Hematopoietic multipotent progenitor cell treated with erythropoietin and hydrocortisone succinate and interleukin-3 and kit ligand, for 4 days (in vitro differentiated cells): ENCODE measurements at regions not wholly inside any gene's neighbourhood (a gene's known extent, or its start where the extent isn't known, plus 50 kb on each side); places are given as distances from the start of the nearest gene placed in this dataset.

Experiments used
- DNase-seq: peaks from one replicate; pipeline ENCODE4 v3.0.0-alpha.2; 2015

GRCh38 chr6:120026791-120027190, 677.2 kb upstream of the MAN1A1 start:
- no peak for DNase-seq

DNA sequence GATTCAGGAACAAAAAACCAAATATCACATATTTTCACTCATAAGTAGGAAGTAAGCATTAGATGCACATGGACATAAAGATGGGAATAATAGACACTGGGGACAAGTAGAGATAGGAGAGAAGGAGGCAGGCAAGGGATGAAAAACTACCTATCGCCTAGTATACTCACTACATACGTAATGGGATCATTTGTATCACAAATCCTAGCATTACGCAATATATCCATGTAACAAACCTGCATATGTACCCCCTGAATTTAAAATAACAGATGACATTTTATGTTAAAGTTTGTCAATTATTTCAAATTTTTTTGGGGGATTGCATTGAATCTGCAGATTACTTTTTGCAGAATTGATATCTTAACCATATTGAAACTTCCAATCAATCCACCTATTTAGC, 660.5 kb upstream of the MAN1A1 start:
- no peak for DNase-seq

- DNase-seq, result no peak
Observed at GRCh38 chr6:120005292-120005976, 655.9 kb upstream of the MAN1A1 start.

- peak; percentile 7 for DNase-seq
Observed at GRCh38 chr6:119986934-119987549, 637.5 kb upstream of the MAN1A1 start.

DNA sequence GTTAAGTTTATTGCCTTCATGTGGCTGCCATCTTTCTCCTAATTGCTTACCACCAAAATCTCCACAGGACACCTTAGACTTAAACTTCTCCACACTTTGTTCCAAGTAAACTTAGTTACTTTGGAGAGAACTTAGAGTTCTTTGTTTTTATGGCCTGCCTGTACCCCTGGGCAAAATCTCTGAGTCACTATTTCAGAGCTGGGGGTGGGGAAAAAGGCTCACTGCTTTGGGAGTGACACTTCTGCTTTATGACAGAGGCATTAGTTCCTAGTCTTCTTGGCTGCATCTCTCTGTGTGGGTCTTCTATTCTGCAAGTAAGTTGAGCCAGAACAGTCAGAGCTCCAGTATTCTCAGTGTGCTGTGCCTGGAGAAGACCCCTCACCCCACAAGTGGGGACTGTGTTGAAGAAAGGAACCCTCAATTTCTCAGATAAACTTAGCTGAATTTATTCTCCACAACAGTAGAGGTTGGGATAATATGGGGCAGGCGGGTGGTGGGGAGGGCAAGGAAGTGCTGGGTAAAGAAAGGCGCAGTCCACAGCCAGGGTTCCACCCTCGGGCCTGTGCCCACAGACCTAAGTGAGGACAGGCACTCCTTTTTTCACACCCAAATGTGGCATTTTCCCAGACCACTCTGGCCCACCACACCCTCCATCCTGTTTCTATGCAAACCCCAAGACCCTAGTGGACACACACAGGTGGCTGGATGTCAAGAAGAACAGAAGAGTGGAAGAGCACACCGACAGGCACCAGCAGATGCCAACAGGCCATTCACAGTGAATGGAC, 636.6 kb upstream of the MAN1A1 start:
- DNase-seq, result peak; percentile 58

- no peak for DNase-seq
Observed at GRCh38 chr6:119980802-119981201, 631.2 kb upstream of the MAN1A1 start.

- peak; percentile 9 for DNase-seq
Observed at GRCh38 chr6:119979862-119980261, 630.3 kb upstream of the MAN1A1 start.

GRCh38 chr6:119978274-119978889, 628.8 kb upstream of the MAN1A1 start:
- peak; percentile 61 for DNase-seq

GRCh38 chr6:119974430-119975159, 625.0 kb upstream of the MAN1A1 start:
- DNase-seq, result no peak

- peak; percentile 48 for DNase-seq
Observed at GRCh38 chr6:119966484-119966883, 616.9 kb upstream of the MAN1A1 start.

DNA sequence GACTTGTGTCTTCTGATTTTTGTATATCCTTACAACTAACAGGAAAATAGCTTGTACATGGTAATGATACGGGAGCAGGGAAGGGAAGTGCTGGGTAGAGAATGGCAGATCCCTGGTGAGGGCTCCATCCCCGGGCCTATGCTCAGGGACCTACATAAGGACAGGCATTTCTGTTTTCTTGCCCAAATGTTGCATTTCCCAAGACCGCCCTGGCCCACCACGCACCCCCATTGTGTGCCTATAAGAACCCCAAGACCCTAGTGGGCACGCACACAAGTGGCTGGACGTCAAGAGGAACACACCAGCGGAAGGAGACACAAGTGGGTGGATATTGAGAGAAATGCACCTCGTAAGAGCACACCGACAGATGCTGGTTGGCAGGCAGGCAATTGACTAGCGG, 616.3 kb upstream of the MAN1A1 start:
- no peak for DNase-seq

GRCh38 chr6:119965008-119965407, 615.4 kb upstream of the MAN1A1 start:
- DNase-seq, result no peak

DNA sequence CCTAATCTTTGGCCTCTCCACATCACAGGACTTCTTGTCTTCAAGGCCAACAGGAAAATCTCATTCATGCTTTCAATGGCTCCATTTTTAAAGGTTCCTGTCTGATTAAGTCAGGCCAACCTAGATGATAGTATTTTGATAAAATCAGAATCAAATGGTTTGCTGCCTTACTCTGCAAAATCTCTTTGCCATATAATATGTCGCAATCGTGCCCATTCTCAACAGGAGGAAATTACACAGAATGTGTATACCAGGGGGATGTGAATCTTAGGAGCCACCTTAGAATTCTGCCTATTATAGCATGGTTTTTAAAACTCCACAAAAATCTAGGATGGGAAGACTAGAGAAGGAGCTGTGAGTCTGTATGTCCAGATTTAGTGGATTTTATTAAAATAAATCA, 612.9 kb upstream of the MAN1A1 start:
- peak; percentile 48 for DNase-seq

DNA sequence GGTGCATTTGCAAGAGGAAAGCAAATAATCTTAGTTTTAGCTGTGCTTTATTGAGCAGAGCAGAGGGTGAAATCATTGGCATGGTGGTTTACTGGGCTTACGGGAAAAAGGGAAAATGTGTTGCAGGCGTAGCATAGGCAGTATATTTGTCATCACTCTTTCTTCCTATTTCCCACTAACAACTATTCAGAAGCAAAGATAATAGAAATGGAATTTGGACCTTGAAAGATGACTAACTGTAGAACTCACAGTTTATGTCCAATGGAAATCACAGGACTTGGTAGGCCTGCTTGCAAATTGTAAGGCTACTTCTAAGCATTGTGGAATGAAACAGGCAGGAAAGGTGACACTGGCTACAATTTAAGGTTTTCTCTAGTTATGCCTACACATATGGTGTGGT, 611.9 kb upstream of the MAN1A1 start:
- DNase-seq, result no peak

DNA sequence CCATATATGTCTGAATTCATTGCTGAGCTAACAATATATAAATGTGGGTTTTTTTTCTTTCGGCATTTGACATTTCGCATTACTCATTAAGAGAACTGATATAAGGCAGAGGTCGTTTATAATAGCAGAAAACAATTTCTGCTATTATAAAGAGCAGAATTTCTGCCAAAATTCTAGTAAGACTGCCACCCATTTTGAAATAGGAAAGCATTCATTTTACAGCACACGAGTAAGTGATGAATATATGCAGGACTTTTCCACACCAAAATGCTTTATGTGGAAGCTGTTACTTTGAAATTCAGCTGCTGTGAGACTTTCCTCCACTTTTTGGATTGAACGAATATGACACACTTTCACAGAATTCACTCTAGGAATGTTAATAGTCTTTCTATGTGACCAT, 610.9 kb upstream of the MAN1A1 start:
- no peak for DNase-seq

GRCh38 chr6:119960036-119960435, 610.5 kb upstream of the MAN1A1 start:
- DNase-seq, result no peak

GRCh38 chr6:119957195-119957594, 607.6 kb upstream of the MAN1A1 start:
- DNase-seq, result no peak

DNA sequence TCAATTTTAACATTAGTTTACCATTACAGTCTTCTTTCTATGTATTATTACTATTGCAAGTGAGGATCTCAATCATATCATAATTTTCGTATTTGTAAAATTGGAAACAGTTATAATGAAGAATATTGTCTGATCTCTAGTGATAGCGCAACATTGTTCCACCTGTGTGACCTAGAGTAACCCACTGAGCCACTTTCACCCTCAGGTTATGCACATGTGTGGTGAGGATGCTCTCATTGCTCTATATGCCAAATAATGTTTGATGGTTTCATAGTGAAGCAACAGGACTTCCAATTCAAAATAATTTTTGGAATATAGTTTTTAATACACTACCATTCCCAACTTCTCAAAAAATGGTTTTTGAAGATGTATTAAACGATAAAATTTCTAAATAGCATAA, 603.1 kb upstream of the MAN1A1 start:
- DNase-seq, result no peak

DNA sequence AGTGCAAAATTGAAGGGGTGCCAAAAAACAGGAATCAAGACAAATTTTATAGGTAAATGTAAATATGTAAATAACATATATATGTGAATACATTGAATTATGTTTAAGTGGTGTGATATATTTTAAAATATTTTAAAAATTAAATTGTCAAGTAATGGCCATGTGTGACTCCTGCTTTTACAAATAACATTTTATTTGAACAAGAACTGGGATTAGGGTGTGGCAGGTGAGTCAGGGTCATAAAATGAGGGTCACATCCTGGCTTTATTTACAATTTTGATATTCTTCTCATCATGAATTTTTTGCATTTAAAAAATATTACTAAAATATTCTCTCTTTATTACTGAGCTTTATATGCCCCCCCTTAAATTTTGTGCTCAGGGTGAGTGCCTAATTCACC, 601.1 kb upstream of the MAN1A1 start:
- DNase-seq, result no peak

- no peak for DNase-seq
Observed at GRCh38 chr6:119942078-119942752, 592.7 kb upstream of the MAN1A1 start.

DNA sequence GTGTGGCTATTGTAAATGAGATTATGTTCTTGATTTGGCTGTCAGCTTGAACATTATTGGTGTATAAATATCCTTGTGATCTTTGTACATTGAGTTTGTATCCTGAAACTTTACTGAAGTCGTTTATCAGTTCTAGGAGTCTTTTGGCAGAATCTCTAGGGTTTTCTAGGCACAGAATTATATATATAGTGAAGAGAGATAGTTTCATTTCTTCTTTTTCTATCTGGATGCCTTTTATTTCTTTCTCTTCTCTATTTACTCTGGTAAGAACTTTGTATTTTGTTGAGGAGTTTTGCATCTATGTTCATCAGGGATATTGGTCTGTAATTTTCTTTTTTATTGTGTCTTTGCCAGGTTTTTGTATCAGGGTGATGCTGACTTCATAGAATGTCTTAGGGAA, 589.2 kb upstream of the MAN1A1 start:
- DNase-seq, result no peak

DNA sequence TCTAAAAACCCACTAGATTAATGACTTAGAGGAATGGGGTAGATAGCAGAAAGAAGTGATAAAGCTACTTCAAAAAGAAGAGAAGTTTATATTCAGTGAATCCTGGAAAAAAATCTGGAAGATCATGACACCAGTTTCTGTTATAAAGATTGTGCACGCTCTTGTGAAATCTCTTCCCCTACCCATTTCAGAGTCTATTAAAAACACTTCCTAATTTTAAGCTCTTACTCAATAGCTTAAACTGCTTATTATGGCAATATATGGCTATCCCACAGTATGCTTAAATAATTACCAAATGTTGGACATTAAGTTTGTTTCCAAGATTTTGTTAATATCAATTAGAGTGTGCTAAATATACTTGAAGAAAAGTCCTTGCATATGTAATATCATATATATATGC, 585.3 kb upstream of the MAN1A1 start:
- peak; percentile 25 for DNase-seq
